MCF 10A (cell line): ENCODE measurements at regions not wholly inside any gene's neighbourhood (a gene's known extent, or its start where the extent isn't known, plus 50 kb on each side); places are given as distances from the start of the nearest gene placed in this dataset.
"Not testable (repeated sequence)": the region's sequence is repeated elsewhere in the genome, so short reads cannot be mapped to it uniquely, and the experiment has no call there.

Experiments used
- BruUV-seq: library from RNA; stranded (reverse); fragments of 400-500 nt; replicated peaks from 2 replicates; lab custom pipeline; 2021; lab: Mats Ljungman, UMichigan
- CTCF ChIA-PET: fragments of 300-600 bp; sonication (Branson Sonifier 250); formaldehyde crosslinking; extraction: SDS; loops from one replicate; lab custom pipeline; 2021; ENCODE audit warnings: antibody characterized with exemption, inconsistent platforms; lab: Yijun Ruan, JAX
- POLR2A ChIA-PET: fragments of 300-600, 350-650 bp; sonication (Branson Sonifier 250); formaldehyde crosslinking; extraction: SDS; loops from one replicate; lab custom pipeline; 2020; ENCODE audit warnings: antibody characterized with exemption, inconsistent platforms; lab: Yijun Ruan, JAX
- DNase-seq: peaks from one replicate; pipeline ENCODE4 v3.0.0-alpha.2; 2018; ENCODE audit not compliant: unreplicated experiment
- H3K27ac Mint-ChIP-seq: one replicate; pipeline ENCODE4 v1.8.0; 2022; ENCODE audit warnings: mild to moderate bottlenecking, low read depth, mixed read lengths; ENCODE audit not compliant: unreplicated experiment
- H3K27me3 Mint-ChIP-seq: one replicate; pipeline ENCODE4 v1.8.0; 2022; ENCODE audit warnings: mixed read lengths; ENCODE audit not compliant: insufficient read depth, unreplicated experiment
- H3K36me3 Mint-ChIP-seq: one replicate; pipeline ENCODE4 v1.8.0; 2022; ENCODE audit warnings: mild to moderate bottlenecking, moderate library complexity, mixed read lengths; ENCODE audit not compliant: insufficient read depth, unreplicated experiment
- H3K4me1 Mint-ChIP-seq: one replicate; pipeline ENCODE4 v1.8.0; 2022; ENCODE audit warnings: mixed read lengths; ENCODE audit not compliant: insufficient read depth, unreplicated experiment
- H3K4me3 Mint-ChIP-seq: one replicate; pipeline ENCODE4 v1.8.0; 2022; ENCODE audit warnings: mild to moderate bottlenecking, moderate library complexity, mixed read lengths; ENCODE audit not compliant: unreplicated experiment
- H3K9me3 Mint-ChIP-seq: one replicate; pipeline ENCODE4 v1.8.0; 2022; ENCODE audit warnings: mixed read lengths; ENCODE audit not compliant: unreplicated experiment
- CTCF ChIP-seq: fragments of 200-600 bp; IDR thresholded peaks from one replicate; pipeline ENCODE4 v1.8.0; 2022; ENCODE audit warnings: antibody characterized with exemption, mild to moderate bottlenecking; ENCODE audit not compliant: unreplicated experiment
- intact Hi-C: fragments of 100-400 bp; cut with micrococcal nuclease; formaldehyde crosslinking; loops from 2 replicates; pipeline ENCODE4 v1.14.1; 2022

GRCh38 chr1:79501153-79501552 is 494.6 kb upstream of the ADGRL4 start:
- no peak overlapping the region for H3K27ac Mint-ChIP-seq
- no TSS peak for BruUV-seq
- ChIA-PET CTCF (interaction anchor here (0.7 to 1.1 kb wide), 3 partner anchors 87 to 662 kb away, joined by 3 to 4 read pairs (median 3); no protein-coding TSS in a partner anchor), POLR2A (no interaction called here)
- intact Hi-C loops, result no loop called here
- no peaks in the 10 kb centered on the region for H3K9me3 Mint-ChIP-seq
- no peak overlapping the region for H3K4me3 Mint-ChIP-seq
- peak; percentile 1 for DNase-seq
- no peaks in the 10 kb centered on the region for H3K4me1 Mint-ChIP-seq
- H3K27me3 Mint-ChIP-seq, result no peaks in the 10 kb centered on the region
- no peaks in the 10 kb centered on the region for H3K36me3 Mint-ChIP-seq
- TF ChIP-seq CTCF, result no peak

DNA sequence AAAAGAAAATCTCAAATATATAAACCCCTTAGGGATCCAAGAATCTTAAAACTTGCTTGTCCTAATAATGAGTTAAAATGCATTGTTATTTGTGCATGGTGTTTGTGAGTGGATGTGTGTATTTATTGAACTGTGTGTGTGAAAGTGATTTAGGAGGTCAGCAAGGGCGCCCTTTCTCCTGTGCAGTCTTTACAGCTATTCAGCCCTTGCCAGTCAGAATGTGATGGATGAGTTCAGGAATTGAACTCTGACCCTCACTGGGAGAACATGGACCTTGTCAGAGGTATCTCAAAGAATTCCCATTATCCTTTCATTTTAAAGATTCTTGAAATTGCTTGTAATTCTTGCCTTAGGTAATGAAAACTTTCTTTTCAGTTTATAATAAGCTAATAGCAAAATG is 493.0 kb upstream of the ADGRL4 start:
- H3K4me3 Mint-ChIP-seq, result no peak overlapping the region
- ChIA-PET CTCF (interaction anchor here (1.1 kb wide), 1 partner anchor 654 kb away, joined by 4 read pairs; no protein-coding TSS in a partner anchor), POLR2A (interaction anchor here (0.5 kb wide), 1 partner anchor 662 kb away, joined by 3 read pairs; no protein-coding TSS in a partner anchor)
- intact Hi-C loops, result loop anchor here (5.0 to 10.0 kb wide), 2 partner anchors 405 to 662 kb away; no protein-coding TSS in a partner anchor
- no peak for TF ChIP-seq CTCF
- H3K36me3 Mint-ChIP-seq, result no peaks in the 10 kb centered on the region
- no peaks in the 10 kb centered on the region for H3K4me1 Mint-ChIP-seq
- H3K9me3 Mint-ChIP-seq, result no peaks in the 10 kb centered on the region
- H3K27me3 Mint-ChIP-seq, result no peaks in the 10 kb centered on the region
- no peak overlapping the region for H3K27ac Mint-ChIP-seq
- no TSS peak for BruUV-seq
- DNase-seq, result no peak

GRCh38 chr1:79497193-79497773 is 490.8 kb upstream of the ADGRL4 start:
- H3K27me3 Mint-ChIP-seq, result no peaks in the 10 kb centered on the region
- TF ChIP-seq CTCF, result peak; percentile 89
- DNase-seq, result peak; percentile 53
- no peak overlapping the region for H3K4me3 Mint-ChIP-seq
- no peaks in the 10 kb centered on the region for H3K36me3 Mint-ChIP-seq
- no TSS peak for BruUV-seq
- H3K9me3 Mint-ChIP-seq, result no peaks in the 10 kb centered on the region
- H3K4me1 Mint-ChIP-seq, result no peaks in the 10 kb centered on the region
- POLR2A ChIA-PET, result interaction anchor here (0.6 kb wide), 2 partner anchors 45 to 485 kb away, joined by 3 read pairs; no protein-coding TSS in a partner anchor
- CTCF ChIA-PET, result interaction anchor here (0.6 to 1.5 kb wide), 8 partner anchors 9 to 681 kb away, joined by 3 to 7 read pairs (median 4); no protein-coding TSS in a partner anchor
- no peak overlapping the region for H3K27ac Mint-ChIP-seq
- intact Hi-C loops, result loop anchor here (1.0 to 10.0 kb wide), 4 partner anchors 238 to 720 kb away; no protein-coding TSS in a partner anchor

- no peaks in the 10 kb centered on the region for H3K36me3 Mint-ChIP-seq
- no TSS peak for BruUV-seq
- ChIA-PET CTCF (interaction anchor here (0.7 to 1.5 kb wide), 7 partner anchors 8 to 1230 kb away, joined by 3 to 7 read pairs (median 4); no protein-coding TSS in a partner anchor), POLR2A (no interaction called here)
- DNase-seq, result no peak
- no peaks in the 10 kb centered on the region for H3K4me1 Mint-ChIP-seq
- TF ChIP-seq CTCF, result no peak
- H3K27me3 Mint-ChIP-seq, result no peaks in the 10 kb centered on the region
- H3K27ac Mint-ChIP-seq, result no peak overlapping the region
- H3K4me3 Mint-ChIP-seq, result no peak overlapping the region
- no peaks in the 10 kb centered on the region for H3K9me3 Mint-ChIP-seq
- intact Hi-C loops, result loop anchor here (5.0 to 10.0 kb wide), 2 partner anchors 409 to 659 kb away; no protein-coding TSS in a partner anchor
These were observed 489.6 kb upstream of the ADGRL4 start for GRCh38 chr1:79496129-79496528.

GRCh38 chr1:79493702-79494101 is 487.2 kb upstream of the ADGRL4 start:
- intact Hi-C loops, result loop anchor here (10.0 kb wide), 1 partner anchor 411 kb away; no protein-coding TSS in a partner anchor
- BruUV-seq, CTCF ChIA-PET, H3K36me3 Mint-ChIP-seq, H3K9me3 Mint-ChIP-seq, H3K27ac Mint-ChIP-seq, H3K4me1 Mint-ChIP-seq, H3K27me3 Mint-ChIP-seq, H3K4me3 Mint-ChIP-seq, DNase-seq: not testable (repeated sequence)
- POLR2A ChIA-PET, result interaction anchor here (0.9 kb wide), 1 partner anchor 8 kb away, joined by 3 read pairs; no protein-coding TSS in a partner anchor

GRCh38 chr1:79488572-79489121 is 482.1 kb upstream of the ADGRL4 start:
- CTCF ChIA-PET, result interaction anchor here (1.0 kb wide), 1 partner anchor 8 kb away, joined by 7 read pairs; no protein-coding TSS in a partner anchor
- BruUV-seq, intact Hi-C loops: not testable (repeated sequence)

More at GRCh38 chr1:79488572-79489121, 482.1 kb upstream of the ADGRL4 start:
- not testable (repeated sequence) for H3K27me3 Mint-ChIP-seq, H3K27ac Mint-ChIP-seq, H3K4me3 Mint-ChIP-seq, H3K36me3 Mint-ChIP-seq, H3K9me3 Mint-ChIP-seq, H3K4me1 Mint-ChIP-seq, DNase-seq
- POLR2A ChIA-PET, result interaction anchor here (0.7 kb wide), 1 partner anchor 42 kb away, joined by 4 read pairs; no protein-coding TSS in a partner anchor
